ENCODE measurements at regions not wholly inside any gene's neighbourhood (a gene's known extent, or its start where the extent isn't known, plus 50 kb on each side); places are given as distances from the start of the nearest gene placed in this dataset.
A peak's percentile ranks its signal among the peaks of the same experiment; 100 is the strongest.

DNA sequence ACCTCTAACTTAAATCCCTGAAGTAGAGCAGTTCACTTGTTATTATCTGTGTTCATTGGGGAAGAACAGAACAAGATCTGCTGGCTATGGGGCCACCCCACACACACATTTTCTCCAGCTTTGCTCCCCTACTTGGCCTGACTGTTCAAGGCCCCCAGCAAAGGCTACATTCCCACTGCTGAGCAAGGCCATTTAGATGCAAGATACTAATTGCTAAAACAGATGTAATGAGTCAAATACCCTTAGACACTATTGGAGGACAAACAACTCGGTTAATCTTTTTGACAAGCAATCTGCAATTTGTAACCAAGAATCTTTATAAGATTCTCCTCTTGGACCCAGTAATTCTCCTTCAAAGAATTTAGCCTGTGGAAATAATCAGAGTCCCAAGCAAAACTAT lies 67.7 kb downstream of the NAV1 start:
- no peaks in the 10 kb centered on the region for H3K27me3 ChIP-seq (ENCODE audit: control insufficient read depth in 1 of 2, insufficient read depth in 2 of 2, low read length in 1 of 2)
- no peak overlapping the region for H3K4me3 ChIP-seq (ENCODE audit: low read length in 2 of 2)
- no peak overlapping the region for H3K27ac ChIP-seq (ENCODE audit: low read depth in 1 of 2, low read length in 2 of 2)
- H3K9me3 ChIP-seq (ENCODE audit: control insufficient read depth, low read length): no peaks in the 10 kb centered on the region
- WGBS, 2 donors: 85 to 91% methylated on average over 1 of the region's 1 CpG
- H3K4me1 ChIP-seq (ENCODE audit: control insufficient read depth in 1 of 2, insufficient read depth in 2 of 2, low read length in 2 of 2): no peaks in the 10 kb centered on the region
- intact Hi-C loops (cut with DNase I): no loop called here
- DNase-seq (no peak), ATAC-seq (ENCODE audit: low FRiP score) (no peak)
- H3K36me3 ChIP-seq (ENCODE audit: control insufficient read depth in 1 of 2, insufficient read depth in 2 of 2, low read length in 1 of 2): no peaks in the 10 kb centered on the region

DNA sequence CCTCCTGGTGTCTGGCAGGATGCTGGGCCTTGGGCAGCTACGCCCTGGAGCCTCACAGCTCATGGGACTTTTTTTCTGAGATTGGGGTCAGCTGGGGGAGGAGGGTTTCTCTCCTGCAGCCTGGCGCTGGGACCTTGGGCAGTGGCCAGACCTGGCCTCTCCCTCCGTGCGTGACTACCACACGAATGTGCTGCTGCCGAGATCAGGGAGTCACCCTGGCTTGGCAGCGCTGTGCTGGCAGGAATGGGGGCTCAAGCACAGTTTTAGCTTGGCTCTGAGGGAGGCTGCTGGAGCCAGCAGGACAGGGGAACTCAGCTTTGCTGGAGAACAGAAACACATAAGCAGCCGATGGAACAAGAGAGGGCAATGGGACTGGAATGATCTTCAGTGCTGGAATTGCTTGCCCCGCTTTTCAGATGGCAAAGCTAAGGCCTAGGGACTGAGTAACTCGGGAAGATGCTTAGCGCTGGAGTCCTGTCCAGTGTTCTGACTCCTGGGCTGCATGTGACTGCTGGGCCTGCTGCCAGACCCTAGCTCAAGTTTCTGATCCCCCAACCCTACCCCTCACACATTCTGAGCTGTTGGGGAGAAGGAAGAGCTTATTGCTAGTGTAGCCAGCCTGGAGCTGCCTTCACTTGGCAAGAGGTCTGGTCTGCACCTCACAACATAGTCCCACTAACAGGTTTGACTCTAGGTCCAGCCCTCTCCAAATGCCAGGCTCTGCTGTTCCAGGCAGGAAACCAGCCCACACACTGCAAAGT lies 69.9 kb downstream of the NAV1 start:
- Histone ChIP-seq H3K4me3 (ENCODE audit: low read length in 2 of 2) (no peak overlapping the region), H3K9me3 (ENCODE audit: control insufficient read depth, low read length) (no peaks in the 10 kb centered on the region), H3K27ac (ENCODE audit: low read depth in 1 of 2, low read length in 2 of 2) (no peak overlapping the region), H3K27me3 (ENCODE audit: control insufficient read depth in 1 of 2, insufficient read depth in 2 of 2, low read length in 1 of 2) (no peaks in the 10 kb centered on the region), H3K36me3 (ENCODE audit: control insufficient read depth in 1 of 2, insufficient read depth in 2 of 2, low read length in 1 of 2) (no peaks in the 10 kb centered on the region), H3K4me1 (ENCODE audit: control insufficient read depth in 1 of 2, insufficient read depth in 2 of 2, low read length in 2 of 2) (no peaks in the 10 kb centered on the region)
- DNase-seq (peak; percentile 69 to 86), ATAC-seq (ENCODE audit: low FRiP score) (peak; percentile 34)
- WGBS, 2 donors: 16 to 23% methylated on average over 10 to 11 of the region's 11 CpGs
- intact Hi-C loops (cut with DNase I): no loop called here

DNA sequence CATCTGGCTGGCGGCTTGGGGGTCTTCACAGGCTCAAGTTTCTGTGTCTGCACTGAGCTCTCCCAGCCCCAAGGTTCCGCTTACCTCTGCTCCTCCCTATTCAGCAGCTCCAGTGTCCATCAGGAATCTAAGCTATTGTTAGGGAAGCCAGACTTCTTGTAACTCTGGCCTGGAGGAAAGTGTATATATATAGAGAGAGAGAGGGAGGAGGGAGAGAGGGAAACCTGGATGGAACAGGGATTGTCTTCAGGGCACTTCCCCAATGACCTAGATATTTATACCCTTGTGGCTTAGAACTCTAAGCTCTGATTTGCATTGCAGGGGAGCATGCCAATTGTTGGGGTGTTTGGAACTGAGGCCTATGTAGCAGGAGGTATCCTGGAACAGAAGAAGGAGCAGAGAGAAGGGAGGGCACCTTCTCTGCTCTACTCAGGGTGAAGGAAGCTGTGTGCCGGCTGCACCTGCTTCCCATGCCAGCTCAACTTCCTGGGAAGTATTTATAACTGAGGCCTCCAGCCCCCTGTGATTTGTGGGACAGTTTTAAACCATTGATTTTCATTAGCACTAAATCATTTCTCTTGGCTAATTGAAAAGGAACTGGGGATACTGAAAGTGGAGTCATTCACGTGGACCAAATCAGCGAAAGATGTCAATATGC lies 70.9 kb downstream of the NAV1 start:
- no peak overlapping the region for H3K27ac ChIP-seq (ENCODE audit: low read depth in 1 of 2, low read length in 2 of 2)
- no peaks in the 10 kb centered on the region for H3K27me3 ChIP-seq (ENCODE audit: control insufficient read depth in 1 of 2, insufficient read depth in 2 of 2, low read length in 1 of 2)
- ATAC-seq (ENCODE audit: low FRiP score) (no peak), DNase-seq (no peak)
- H3K4me3 ChIP-seq (ENCODE audit: low read length in 2 of 2): no peak overlapping the region
- H3K36me3 ChIP-seq (ENCODE audit: control insufficient read depth in 1 of 2, insufficient read depth in 2 of 2, low read length in 1 of 2): no peaks in the 10 kb centered on the region
- intact Hi-C loops (cut with DNase I): no loop called here
- no peaks in the 10 kb centered on the region for H3K9me3 ChIP-seq (ENCODE audit: control insufficient read depth, low read length)
- WGBS, 2 donors: 85 to 89% methylated on average over 5 of the region's 5 CpGs
- no peaks in the 10 kb centered on the region for H3K4me1 ChIP-seq (ENCODE audit: control insufficient read depth in 1 of 2, insufficient read depth in 2 of 2, low read length in 2 of 2)

GRCh38 chr1:201610858-201611257 lies 71.9 kb downstream of the NAV1 start:
- no peak overlapping the region for H3K4me3 ChIP-seq (ENCODE audit: low read length in 2 of 2)
- H3K27ac ChIP-seq (ENCODE audit: low read depth in 1 of 2, low read length in 2 of 2): no peak overlapping the region
- intact Hi-C loops (cut with DNase I): no loop called here
- H3K9me3 ChIP-seq (ENCODE audit: control insufficient read depth, low read length): no peaks in the 10 kb centered on the region
- ATAC-seq (ENCODE audit: low FRiP score): no peak
- no peak for DNase-seq
- no peaks in the 10 kb centered on the region for H3K4me1 ChIP-seq (ENCODE audit: control insufficient read depth in 1 of 2, insufficient read depth in 2 of 2, low read length in 2 of 2)
- WGBS, 2 donors: 57 to 82% methylated on average over 3 of the region's 3 CpGs
- H3K27me3 ChIP-seq (ENCODE audit: control insufficient read depth in 1 of 2, insufficient read depth in 2 of 2, low read length in 1 of 2): no peaks in the 10 kb centered on the region
- H3K36me3 ChIP-seq (ENCODE audit: control insufficient read depth in 1 of 2, insufficient read depth in 2 of 2, low read length in 1 of 2): no peaks in the 10 kb centered on the region

DNA sequence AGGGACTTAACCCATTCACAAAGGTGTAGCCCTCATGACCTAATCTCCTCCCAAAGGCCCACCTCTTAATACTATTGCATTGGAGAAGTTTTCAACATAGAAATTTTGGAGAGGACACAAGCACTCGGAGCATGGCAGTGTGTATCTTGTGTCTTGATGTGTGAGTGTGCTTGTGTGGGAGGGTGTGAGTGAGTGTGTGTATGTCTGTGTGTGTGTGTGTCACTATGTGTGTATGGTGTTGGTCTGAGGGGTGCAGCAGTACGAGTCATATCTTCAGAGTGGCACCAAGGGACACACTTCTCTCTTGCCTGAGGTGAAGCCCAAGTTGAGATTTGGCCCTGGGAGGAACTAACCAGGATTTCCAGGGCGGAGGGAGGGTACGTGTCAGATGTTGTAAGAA lies 73.7 kb downstream of the NAV1 start:
- Histone ChIP-seq H3K4me1 (ENCODE audit: control insufficient read depth in 1 of 2, insufficient read depth in 2 of 2, low read length in 2 of 2) (no peaks in the 10 kb centered on the region), H3K4me3 (ENCODE audit: low read length in 2 of 2) (no peak overlapping the region), H3K27me3 (ENCODE audit: control insufficient read depth in 1 of 2, insufficient read depth in 2 of 2, low read length in 1 of 2) (no peaks in the 10 kb centered on the region), H3K36me3 (ENCODE audit: control insufficient read depth in 1 of 2, insufficient read depth in 2 of 2, low read length in 1 of 2) (no peaks in the 10 kb centered on the region), H3K27ac (ENCODE audit: low read depth in 1 of 2, low read length in 2 of 2) (no peak overlapping the region), H3K9me3 (ENCODE audit: control insufficient read depth, low read length) (no peaks in the 10 kb centered on the region)
- DNase-seq (no peak), ATAC-seq (ENCODE audit: low FRiP score) (no peak)
- intact Hi-C loops (cut with DNase I): no loop called here
- 95 to 98% methylated on average over 4 of the region's 4 CpGs for WGBS, 2 donors

GRCh38 chr1:201614262-201615015 lies 75.5 kb downstream of the NAV1 start:
- Histone ChIP-seq H3K27ac (ENCODE audit: low read depth in 1 of 2, low read length in 2 of 2) (no peak overlapping the region), H3K36me3 (ENCODE audit: control insufficient read depth in 1 of 2, insufficient read depth in 2 of 2, low read length in 1 of 2) (no peaks in the 10 kb centered on the region), H3K4me1 (ENCODE audit: control insufficient read depth in 1 of 2, insufficient read depth in 2 of 2, low read length in 2 of 2) (no peaks in the 10 kb centered on the region), H3K9me3 (ENCODE audit: control insufficient read depth, low read length) (no peaks in the 10 kb centered on the region), H3K4me3 (ENCODE audit: low read length in 2 of 2) (no peak overlapping the region), H3K27me3 (ENCODE audit: control insufficient read depth in 1 of 2, insufficient read depth in 2 of 2, low read length in 1 of 2) (no peaks in the 10 kb centered on the region)
- DNase-seq: peak in 1 of 2 donors; percentile 81
- WGBS, 2 donors: 22 to 23% methylated on average over 22 of the region's 22 CpGs
- intact Hi-C loops (cut with DNase I): no loop called here
- ATAC-seq (ENCODE audit: low FRiP score): no peak

DNA sequence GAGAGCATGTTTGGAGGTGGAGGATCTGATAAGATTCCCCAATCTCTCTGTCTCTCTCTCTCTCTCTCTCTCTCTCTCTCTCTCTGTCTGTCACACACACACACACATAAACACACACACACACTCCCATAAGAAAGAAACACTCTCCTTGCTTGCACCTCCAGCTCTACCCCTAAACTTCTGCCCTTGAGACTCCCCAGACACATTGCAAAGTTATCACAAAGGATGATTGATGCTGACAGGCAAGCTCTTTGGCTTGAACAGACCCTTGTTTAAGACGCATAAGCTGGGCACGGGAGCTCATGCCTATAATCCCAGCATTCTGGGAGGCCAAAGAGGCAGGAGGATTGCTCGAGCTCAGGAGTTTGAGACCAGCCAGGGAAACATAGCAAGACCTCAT lies 78.2 kb downstream of the NAV1 start:
- Histone ChIP-seq H3K9me3 (ENCODE audit: control insufficient read depth, low read length) (no peaks in the 10 kb centered on the region), H3K36me3 (ENCODE audit: control insufficient read depth in 1 of 2, insufficient read depth in 2 of 2, low read length in 1 of 2) (no peaks in the 10 kb centered on the region), H3K27ac (ENCODE audit: low read depth in 1 of 2, low read length in 2 of 2) (no peak overlapping the region), H3K4me3 (ENCODE audit: low read length in 2 of 2) (no peak overlapping the region), H3K4me1 (ENCODE audit: control insufficient read depth in 1 of 2, insufficient read depth in 2 of 2, low read length in 2 of 2) (no peaks in the 10 kb centered on the region), H3K27me3 (ENCODE audit: control insufficient read depth in 1 of 2, insufficient read depth in 2 of 2, low read length in 1 of 2) (no peaks in the 10 kb centered on the region)
- no peak for DNase-seq
- intact Hi-C loops (cut with DNase I): no loop called here
- WGBS, 2 donors: 79 to 90% methylated on average over 3 of the region's 3 CpGs
- ATAC-seq (ENCODE audit: low FRiP score): no peak

GRCh38 chr1:201618389-201618788 lies 79.5 kb downstream of the NAV1 start:
- DNase-seq: no peak
- WGBS, 2 donors: 91 to 94% methylated on average over 3 of the region's 3 CpGs
- Histone ChIP-seq H3K27me3 (ENCODE audit: control insufficient read depth in 1 of 2, insufficient read depth in 2 of 2, low read length in 1 of 2) (no peaks in the 10 kb centered on the region), H3K4me3 (ENCODE audit: low read length in 2 of 2) (no peak overlapping the region), H3K27ac (ENCODE audit: low read depth in 1 of 2, low read length in 2 of 2) (no peak overlapping the region), H3K36me3 (ENCODE audit: control insufficient read depth in 1 of 2, insufficient read depth in 2 of 2, low read length in 1 of 2) (no peaks in the 10 kb centered on the region), H3K4me1 (ENCODE audit: control insufficient read depth in 1 of 2, insufficient read depth in 2 of 2, low read length in 2 of 2) (no peaks in the 10 kb centered on the region), H3K9me3 (ENCODE audit: control insufficient read depth, low read length) (no peaks in the 10 kb centered on the region)
- intact Hi-C loops (cut with DNase I): no loop called here
- ATAC-seq (ENCODE audit: low FRiP score): no peak
